ENCODE measurements at regions not wholly inside any gene's neighbourhood (a gene's known extent, or its start where the extent isn't known, plus 50 kb on each side); places are given as distances from the start of the nearest gene placed in this dataset.
"Not testable (repeated sequence)": the region's sequence is repeated elsewhere in the genome, so short reads cannot be mapped to it uniquely, and the experiment has no call there.

- peaks cover 8% of the 10 kb centered on the region for H3K9me3 Mint-ChIP-seq
- no peaks in the 10 kb centered on the region for H3K36me3 Mint-ChIP-seq (ENCODE audit: low read depth)
- no peak for DNase-seq
- H3K4me3 Mint-ChIP-seq: no peak overlapping the region
- H3K4me1 Mint-ChIP-seq: no peaks in the 10 kb centered on the region
- TF ChIP-seq CTCF (IDR thresholded peaks at IDR 0.05): no peak
- H3K27ac Mint-ChIP-seq: no peak overlapping the region
- no peaks in the 10 kb centered on the region for H3K27me3 Mint-ChIP-seq (ENCODE audit: low read depth, poor library complexity)
Measured at GRCh38 chr10:65032867-65033769, 1511.9 kb downstream of the REEP3 start.

GRCh38 chr10:65033957-65034356 is 1512.8 kb downstream of the REEP3 start:
- Mint-ChIP-seq H3K27me3 (ENCODE audit: low read depth, poor library complexity) (no peaks in the 10 kb centered on the region), H3K4me1 (no peaks in the 10 kb centered on the region), H3K4me3 (no peak overlapping the region), H3K36me3 (ENCODE audit: low read depth) (no peaks in the 10 kb centered on the region), H3K27ac (no peak overlapping the region), H3K9me3 (peaks cover 8% of the 10 kb centered on the region)
- TF ChIP-seq CTCF (IDR thresholded peaks at IDR 0.05): no peak
- DNase-seq: no peak

GRCh38 chr10:65040796-65041195 is 1519.6 kb downstream of the REEP3 start:
- H3K27ac Mint-ChIP-seq: no peak overlapping the region
- no peak for DNase-seq
- peaks cover 5% of the 10 kb centered on the region for H3K9me3 Mint-ChIP-seq
- peaks cover 8% of the 10 kb centered on the region for H3K27me3 Mint-ChIP-seq (ENCODE audit: low read depth, poor library complexity)
- no peaks in the 10 kb centered on the region for H3K36me3 Mint-ChIP-seq (ENCODE audit: low read depth)
- no peaks in the 10 kb centered on the region for H3K4me1 Mint-ChIP-seq
- H3K4me3 Mint-ChIP-seq: no peak overlapping the region
- TF ChIP-seq CTCF (IDR thresholded peaks at IDR 0.05): no peak

GRCh38 chr10:65041307-65041706 is 1520.1 kb downstream of the REEP3 start:
- Mint-ChIP-seq H3K27me3 (ENCODE audit: low read depth, poor library complexity) (peaks cover 8% of the 10 kb centered on the region), H3K36me3 (ENCODE audit: low read depth) (no peaks in the 10 kb centered on the region), H3K4me1 (no peaks in the 10 kb centered on the region), H3K27ac (no peak overlapping the region), H3K9me3 (peaks cover 5% of the 10 kb centered on the region), H3K4me3 (no peak overlapping the region)
- no peak for TF ChIP-seq CTCF (IDR thresholded peaks at IDR 0.05)
- no peak for DNase-seq

GRCh38 chr10:65042496-65042895 is 1521.3 kb downstream of the REEP3 start:
- no peaks in the 10 kb centered on the region for H3K36me3 Mint-ChIP-seq (ENCODE audit: low read depth)
- H3K4me1 Mint-ChIP-seq: no peaks in the 10 kb centered on the region
- no peak for TF ChIP-seq CTCF (IDR thresholded peaks at IDR 0.05)
- H3K27me3 Mint-ChIP-seq (ENCODE audit: low read depth, poor library complexity): peaks cover 8% of the 10 kb centered on the region
- no peak overlapping the region for H3K27ac Mint-ChIP-seq
- no peak overlapping the region for H3K4me3 Mint-ChIP-seq
- peaks cover 5% of the 10 kb centered on the region for H3K9me3 Mint-ChIP-seq
- DNase-seq: no peak

- no peak overlapping the region for H3K27ac Mint-ChIP-seq
- H3K36me3 Mint-ChIP-seq (ENCODE audit: low read depth): no peaks in the 10 kb centered on the region
- H3K27me3 Mint-ChIP-seq (ENCODE audit: low read depth, poor library complexity): peaks cover 8% of the 10 kb centered on the region
- H3K4me1 Mint-ChIP-seq: no peaks in the 10 kb centered on the region
- no peak overlapping the region for H3K4me3 Mint-ChIP-seq
- no peak for TF ChIP-seq CTCF (IDR thresholded peaks at IDR 0.05)
- DNase-seq: no peak
- H3K9me3 Mint-ChIP-seq: peaks cover 15% of the 10 kb centered on the region
Measured at GRCh38 chr10:65046831-65047230, 1525.6 kb downstream of the REEP3 start.

GRCh38 chr10:65052111-65052510 is 1530.9 kb downstream of the REEP3 start:
- H3K27ac Mint-ChIP-seq; H3K27me3 Mint-ChIP-seq (ENCODE audit: low read depth, poor library complexity); H3K4me3 Mint-ChIP-seq; H3K36me3 Mint-ChIP-seq (ENCODE audit: low read depth); DNase-seq; H3K4me1 Mint-ChIP-seq: not testable (repeated sequence)
- H3K9me3 Mint-ChIP-seq: peaks cover 34% of the 10 kb centered on the region

- H3K27ac Mint-ChIP-seq; H3K4me1 Mint-ChIP-seq; H3K4me3 Mint-ChIP-seq; H3K27me3 Mint-ChIP-seq (ENCODE audit: low read depth, poor library complexity); DNase-seq; H3K36me3 Mint-ChIP-seq (ENCODE audit: low read depth): not testable (repeated sequence)
- peaks cover 34% of the 10 kb centered on the region for H3K9me3 Mint-ChIP-seq
Measured at GRCh38 chr10:65053397-65053796, 1532.2 kb downstream of the REEP3 start.
